ENCODE measurements at regions not wholly inside any gene's neighbourhood (a gene's known extent, or its start where the extent isn't known, plus 50 kb on each side); places are given as distances from the start of the nearest gene placed in this dataset.

DNA sequence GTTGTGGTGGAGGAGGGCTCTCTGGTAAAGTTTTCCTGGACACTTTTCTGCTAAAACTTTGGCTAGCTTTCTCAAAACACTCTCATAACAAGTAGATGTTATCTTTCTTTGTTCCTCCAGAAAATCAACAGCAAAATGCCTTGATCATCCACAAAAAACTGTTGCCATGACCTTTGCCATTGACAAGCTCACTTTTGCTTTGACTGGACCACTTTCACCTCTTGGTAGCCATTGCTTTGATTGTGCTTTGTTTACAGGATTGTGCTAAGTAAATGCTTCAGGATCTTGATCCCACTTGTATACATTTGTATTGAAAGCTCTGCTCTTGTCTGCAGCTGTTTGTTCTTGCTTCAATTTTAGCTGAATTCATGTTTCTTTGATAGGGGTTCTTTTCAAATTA lies 143.9 kb upstream of the NR3C1 start (continued):
- no peak for TF ChIP-seq ISX (CRISPR knock-in tag; conservative IDR thresholded peaks at IDR 0.05)
- TF ChIP-seq ADNP (CRISPR knock-in tag; IDR thresholded peaks at IDR 0.05), result no peak
- peak; percentile 98 for TF ChIP-seq FOXA3 (CRISPR knock-in tag; IDR thresholded peaks at IDR 0.05)
- TF ChIP-seq, protein P1, sequence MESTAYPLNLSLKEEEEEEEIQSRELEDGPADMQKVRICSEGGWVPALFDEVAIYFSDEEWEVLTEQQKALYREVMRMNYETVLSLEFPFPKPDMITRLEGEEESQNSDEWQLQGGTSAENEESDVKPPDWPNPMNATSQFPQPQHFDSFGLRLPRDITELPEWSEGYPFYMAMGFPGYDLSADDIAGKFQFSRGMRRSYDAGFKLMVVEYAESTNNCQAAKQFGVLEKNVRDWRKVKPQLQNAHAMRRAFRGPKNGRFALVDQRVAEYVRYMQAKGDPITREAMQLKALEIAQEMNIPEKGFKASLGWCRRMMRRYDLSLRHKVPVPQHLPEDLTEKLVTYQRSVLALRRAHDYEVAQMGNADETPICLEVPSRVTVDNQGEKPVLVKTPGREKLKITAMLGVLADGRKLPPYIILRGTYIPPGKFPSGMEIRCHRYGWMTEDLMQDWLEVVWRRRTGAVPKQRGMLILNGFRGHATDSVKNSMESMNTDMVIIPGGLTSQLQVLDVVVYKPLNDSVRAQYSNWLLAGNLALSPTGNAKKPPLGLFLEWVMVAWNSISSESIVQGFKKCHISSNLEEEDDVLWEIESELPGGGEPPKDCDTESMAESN (CRISPR knock-in tag; conservative IDR thresholded peaks at IDR 0.05), result no peak
- TF ChIP-seq EP300 (IDR thresholded peaks at IDR 0.05; ENCODE audit: low read depth in 2 of 2, low read length in 2 of 2), result peak in 1 of 2 experiments; percentile 93; a peak in 2 of 4 replicates
- TF ChIP-seq EP300 (CRISPR knock-in tag; IDR thresholded peaks at IDR 0.05; ENCODE audit: borderline replicate concordance), result peak; percentile 69; the same call in 1 of the 2 replicates
- TF ChIP-seq, protein P2, sequence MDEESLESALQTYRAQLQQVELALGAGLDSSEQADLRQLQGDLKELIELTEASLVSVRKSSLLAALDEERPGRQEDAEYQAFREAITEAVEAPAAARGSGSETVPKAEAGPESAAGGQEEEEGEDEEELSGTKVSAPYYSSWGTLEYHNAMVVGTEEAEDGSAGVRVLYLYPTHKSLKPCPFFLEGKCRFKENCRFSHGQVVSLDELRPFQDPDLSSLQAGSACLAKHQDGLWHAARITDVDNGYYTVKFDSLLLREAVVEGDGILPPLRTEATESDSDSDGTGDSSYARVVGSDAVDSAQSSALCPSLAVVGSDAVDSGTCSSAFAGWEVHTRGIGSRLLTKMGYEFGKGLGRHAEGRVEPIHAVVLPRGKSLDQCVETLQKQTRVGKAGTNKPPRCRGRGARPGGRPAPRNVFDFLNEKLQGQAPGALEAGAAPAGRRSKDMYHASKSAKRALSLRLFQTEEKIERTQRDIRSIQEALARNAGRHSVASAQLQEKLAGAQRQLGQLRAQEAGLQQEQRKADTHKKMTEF (CRISPR knock-in tag; IDR thresholded peaks at IDR 0.05), result peak; percentile 88
- TF ChIP-seq HMGA1 (CRISPR knock-in tag; conservative IDR thresholded peaks at IDR 0.05), result no peak
- peak; percentile 56 for TF ChIP-seq ZNF614 (CRISPR knock-in tag; IDR thresholded peaks at IDR 0.05; ENCODE audit: borderline replicate concordance)
- TF ChIP-seq, protein P3, sequence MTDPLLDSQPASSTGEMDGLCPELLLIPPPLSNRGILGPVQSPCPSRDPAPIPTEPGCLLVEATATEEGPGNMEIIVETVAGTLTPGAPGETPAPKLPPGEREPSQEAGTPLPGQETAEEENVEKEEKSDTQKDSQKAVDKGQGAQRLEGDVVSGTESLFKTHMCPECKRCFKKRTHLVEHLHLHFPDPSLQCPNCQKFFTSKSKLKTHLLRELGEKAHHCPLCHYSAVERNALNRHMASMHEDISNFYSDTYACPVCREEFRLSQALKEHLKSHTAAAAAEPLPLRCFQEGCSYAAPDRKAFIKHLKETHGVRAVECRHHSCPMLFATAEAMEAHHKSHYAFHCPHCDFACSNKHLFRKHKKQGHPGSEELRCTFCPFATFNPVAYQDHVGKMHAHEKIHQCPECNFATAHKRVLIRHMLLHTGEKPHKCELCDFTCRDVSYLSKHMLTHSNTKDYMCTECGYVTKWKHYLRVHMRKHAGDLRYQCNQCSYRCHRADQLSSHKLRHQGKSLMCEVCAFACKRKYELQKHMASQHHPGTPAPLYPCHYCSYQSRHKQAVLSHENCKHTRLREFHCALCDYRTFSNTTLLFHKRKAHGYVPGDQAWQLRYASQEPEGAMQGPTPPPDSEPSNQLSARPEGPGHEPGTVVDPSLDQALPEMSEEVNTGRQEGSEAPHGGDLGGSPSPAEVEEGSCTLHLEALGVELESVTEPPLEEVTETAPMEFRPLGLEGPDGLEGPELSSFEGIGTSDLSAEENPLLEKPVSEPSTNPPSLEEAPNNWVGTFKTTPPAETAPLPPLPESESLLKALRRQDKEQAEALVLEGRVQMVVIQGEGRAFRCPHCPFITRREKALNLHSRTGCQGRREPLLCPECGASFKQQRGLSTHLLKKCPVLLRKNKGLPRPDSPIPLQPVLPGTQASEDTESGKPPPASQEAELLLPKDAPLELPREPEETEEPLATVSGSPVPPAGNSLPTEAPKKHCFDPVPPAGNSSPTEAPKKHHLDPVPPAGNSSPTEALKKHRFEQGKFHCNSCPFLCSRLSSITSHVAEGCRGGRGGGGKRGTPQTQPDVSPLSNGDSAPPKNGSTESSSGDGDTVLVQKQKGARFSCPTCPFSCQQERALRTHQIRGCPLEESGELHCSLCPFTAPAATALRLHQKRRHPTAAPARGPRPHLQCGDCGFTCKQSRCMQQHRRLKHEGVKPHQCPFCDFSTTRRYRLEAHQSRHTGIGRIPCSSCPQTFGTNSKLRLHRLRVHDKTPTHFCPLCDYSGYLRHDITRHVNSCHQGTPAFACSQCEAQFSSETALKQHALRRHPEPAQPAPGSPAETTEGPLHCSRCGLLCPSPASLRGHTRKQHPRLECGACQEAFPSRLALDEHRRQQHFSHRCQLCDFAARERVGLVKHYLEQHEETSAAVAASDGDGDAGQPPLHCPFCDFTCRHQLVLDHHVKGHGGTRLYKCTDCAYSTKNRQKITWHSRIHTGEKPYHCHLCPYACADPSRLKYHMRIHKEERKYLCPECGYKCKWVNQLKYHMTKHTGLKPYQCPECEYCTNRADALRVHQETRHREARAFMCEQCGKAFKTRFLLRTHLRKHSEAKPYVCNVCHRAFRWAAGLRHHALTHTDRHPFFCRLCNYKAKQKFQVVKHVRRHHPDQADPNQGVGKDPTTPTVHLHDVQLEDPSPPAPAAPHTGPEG (CRISPR knock-in tag; IDR thresholded peaks at IDR 0.05), result no peak
- TF ChIP-seq KDM1A (CRISPR knock-in tag; IDR thresholded peaks at IDR 0.05), result peak; percentile 82; the same call in 1 of the 2 replicates
- peak; percentile 92 for TF ChIP-seq TBX2 (CRISPR knock-in tag; IDR thresholded peaks at IDR 0.05; ENCODE audit: borderline replicate concordance)
- TF ChIP-seq KDM3A (CRISPR knock-in tag; IDR thresholded peaks at IDR 0.05; ENCODE audit: low read depth), result peak; percentile 53; the same call in 1 of the 2 replicates
- peak; percentile 96 for TF ChIP-seq GATAD2A (CRISPR knock-in tag; IDR thresholded peaks at IDR 0.05)
- TF ChIP-seq ZNF234 (CRISPR knock-in tag; conservative IDR thresholded peaks at IDR 0.05), result no peak
- TF ChIP-seq, protein P4, sequence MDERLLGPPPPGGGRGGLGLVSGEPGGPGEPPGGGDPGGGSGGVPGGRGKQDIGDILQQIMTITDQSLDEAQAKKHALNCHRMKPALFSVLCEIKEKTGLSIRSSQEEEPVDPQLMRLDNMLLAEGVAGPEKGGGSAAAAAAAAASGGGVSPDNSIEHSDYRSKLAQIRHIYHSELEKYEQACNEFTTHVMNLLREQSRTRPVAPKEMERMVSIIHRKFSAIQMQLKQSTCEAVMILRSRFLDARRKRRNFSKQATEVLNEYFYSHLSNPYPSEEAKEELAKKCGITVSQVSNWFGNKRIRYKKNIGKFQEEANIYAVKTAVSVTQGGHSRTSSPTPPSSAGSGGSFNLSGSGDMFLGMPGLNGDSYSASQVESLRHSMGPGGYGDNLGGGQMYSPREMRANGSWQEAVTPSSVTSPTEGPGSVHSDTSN (CRISPR knock-in tag; IDR thresholded peaks at IDR 0.05), result no peak
- TF ChIP-seq ATAD3A (CRISPR knock-in tag; IDR thresholded peaks at IDR 0.05), result no peak
- peak; percentile 47; the same call in 1 of the 2 replicates for TF ChIP-seq ZBTB37 (CRISPR knock-in tag; IDR thresholded peaks at IDR 0.05)
- peak; percentile 97 for TF ChIP-seq ZKSCAN8 (CRISPR knock-in tag; IDR thresholded peaks at IDR 0.05; ENCODE audit: borderline replicate concordance)
- TF ChIP-seq HHEX (CRISPR knock-in tag; IDR thresholded peaks at IDR 0.05), result peak; percentile 81
- peak; percentile 85 for TF ChIP-seq HNF4A (CRISPR knock-in tag; IDR thresholded peaks at IDR 0.05)

Measured in HepG2 (cell line).